GM18508 (cell line): ENCODE measurements at regions not wholly inside any gene's neighbourhood (a gene's known extent, or its start where the extent isn't known, plus 50 kb on each side); places are given as distances from the start of the nearest gene placed in this dataset.

Experiments
- ATAC-seq: cut with Tn5 transposase; IDR thresholded peaks from one replicate; pipeline ENCODE4 v1.9.1; 2021; ENCODE audit warnings: moderate number of reproducible peaks; ENCODE audit not compliant: insufficient read depth, unreplicated experiment

DNA sequence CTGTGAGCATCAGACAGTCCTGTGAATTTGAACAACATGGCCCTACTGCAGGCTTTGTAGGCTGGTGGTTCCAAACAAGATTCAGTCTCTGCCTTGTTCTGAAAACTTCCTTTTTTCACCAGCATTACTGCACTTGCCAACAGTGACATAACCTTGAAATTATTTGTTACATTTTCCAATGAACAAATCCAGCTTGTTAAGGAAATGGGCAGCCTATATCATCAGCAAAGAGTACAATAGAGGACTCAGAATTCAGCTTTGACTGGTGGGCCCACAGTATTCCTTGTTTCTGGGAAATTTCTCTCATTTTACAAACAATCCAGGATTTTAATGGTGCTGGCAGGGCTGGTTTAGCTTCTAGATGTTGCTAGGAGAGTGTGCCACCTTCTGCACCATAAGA lies 703.7 kb upstream of the FZD8 start:
- no peak for ATAC-seq

- ATAC-seq: no peak
These were observed 703.1 kb upstream of the FZD8 start for GRCh38 chr10:36345175-36345533.

GRCh38 chr10:36344240-36345174 lies 702.4 kb upstream of the FZD8 start:
- no peak for ATAC-seq

- no peak for ATAC-seq
These were observed 700.7 kb upstream of the FZD8 start for GRCh38 chr10:36342781-36343180.

- no peak for ATAC-seq
These were observed 699.4 kb upstream of the FZD8 start for GRCh38 chr10:36341471-36341870.

DNA sequence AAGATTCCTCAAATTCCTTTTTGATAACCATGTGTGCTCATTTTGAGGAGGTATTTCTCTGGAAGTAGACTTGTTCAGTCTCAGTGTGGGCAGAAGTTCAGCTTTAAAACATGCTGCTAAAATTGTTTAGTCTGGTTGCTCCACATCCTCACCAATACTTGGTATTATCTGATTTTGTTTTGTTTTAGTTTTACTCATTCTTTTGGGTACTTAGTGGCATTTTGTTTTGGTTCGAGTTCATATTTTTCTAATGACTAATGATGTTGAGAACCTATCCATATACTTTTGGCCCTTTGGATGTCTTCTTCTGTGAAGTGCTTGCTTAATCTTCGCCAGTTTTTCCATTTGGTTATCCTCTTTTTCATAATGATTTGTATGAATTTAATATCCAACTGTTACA lies 694.2 kb upstream of the FZD8 start:
- ATAC-seq: no peak

GRCh38 chr10:36333446-36333845 lies 691.4 kb upstream of the FZD8 start:
- no peak for ATAC-seq

DNA sequence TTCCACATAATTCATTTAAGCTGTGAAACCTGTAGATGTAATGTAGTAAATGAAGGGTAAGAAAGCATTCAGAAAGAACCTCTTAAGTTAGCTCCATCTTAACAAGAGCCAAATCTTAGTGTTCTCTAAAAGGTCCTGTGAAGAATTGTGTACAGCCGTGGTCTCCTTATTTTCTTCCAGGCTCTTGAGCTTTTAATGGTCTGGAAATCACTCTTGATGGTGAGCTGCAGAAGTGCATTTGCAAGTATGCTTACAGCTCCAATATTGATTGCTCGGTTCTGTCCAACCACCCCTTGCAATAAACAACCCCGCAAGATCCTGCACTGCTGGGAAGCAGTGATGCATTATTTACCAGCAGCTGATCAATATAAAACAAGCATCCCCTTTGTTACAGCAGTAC lies 690.8 kb upstream of the FZD8 start:
- ATAC-seq: no peak

- ATAC-seq: no peak
These were observed 689.0 kb upstream of the FZD8 start for GRCh38 chr10:36331121-36331520.

DNA sequence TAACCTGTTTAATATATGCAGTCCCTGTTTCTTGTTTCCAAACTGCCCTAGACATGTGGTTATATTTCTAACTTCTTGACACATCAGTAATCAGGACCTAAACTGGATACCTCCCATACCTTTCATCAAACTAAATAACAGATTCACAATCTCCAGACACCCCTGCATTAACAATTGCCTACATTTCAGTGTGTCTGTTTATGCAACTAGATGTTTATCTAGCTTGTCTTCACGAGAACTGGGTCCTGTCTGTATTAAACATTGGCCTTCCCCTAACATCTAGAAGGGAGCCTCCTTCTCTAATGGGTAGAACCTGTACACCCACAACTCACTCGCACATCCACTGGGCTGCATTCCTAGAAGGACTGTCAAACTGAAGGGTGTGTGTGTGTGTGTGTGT lies 683.7 kb upstream of the FZD8 start:
- ATAC-seq: no peak

GRCh38 chr10:36324831-36325230 lies 682.7 kb upstream of the FZD8 start:
- no peak for ATAC-seq

DNA sequence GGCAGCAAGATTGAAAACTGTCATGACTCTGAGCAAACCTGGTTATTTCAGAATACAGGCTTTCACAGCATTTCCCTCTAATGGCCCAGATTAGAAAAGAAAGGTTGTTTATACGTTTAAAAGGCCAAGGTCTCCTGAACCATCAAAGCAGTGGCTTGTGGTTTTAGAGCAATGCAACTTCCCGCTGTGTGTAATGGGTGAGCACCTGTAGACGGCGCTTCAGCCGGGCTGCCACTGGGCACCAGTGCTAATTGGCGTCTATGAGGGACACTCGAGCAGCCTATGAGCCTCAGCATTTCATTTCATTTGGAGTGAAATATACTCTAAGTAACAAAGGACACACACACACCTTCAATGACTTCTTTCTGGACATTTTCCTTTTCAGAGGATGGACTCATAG lies 671.0 kb upstream of the FZD8 start:
- no peak for ATAC-seq

DNA sequence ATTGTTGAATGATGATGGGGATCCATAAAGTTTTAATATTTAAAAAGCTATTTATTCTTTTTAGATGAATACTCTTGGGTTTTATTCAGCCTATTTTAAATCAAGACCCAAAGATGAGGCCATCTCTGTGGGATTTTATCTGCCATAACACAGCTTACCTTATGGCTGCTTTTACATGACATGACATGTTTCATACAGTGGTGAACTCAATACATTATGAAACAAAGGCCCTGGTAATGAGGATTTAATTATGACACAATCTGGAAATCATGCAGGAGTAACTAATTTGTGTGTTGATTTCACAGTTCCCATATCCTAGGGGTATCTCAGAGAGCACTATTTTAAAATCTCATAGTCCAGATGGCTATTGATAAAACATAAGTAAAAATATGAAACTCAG lies 661.8 kb upstream of the FZD8 start:
- no peak for ATAC-seq

DNA sequence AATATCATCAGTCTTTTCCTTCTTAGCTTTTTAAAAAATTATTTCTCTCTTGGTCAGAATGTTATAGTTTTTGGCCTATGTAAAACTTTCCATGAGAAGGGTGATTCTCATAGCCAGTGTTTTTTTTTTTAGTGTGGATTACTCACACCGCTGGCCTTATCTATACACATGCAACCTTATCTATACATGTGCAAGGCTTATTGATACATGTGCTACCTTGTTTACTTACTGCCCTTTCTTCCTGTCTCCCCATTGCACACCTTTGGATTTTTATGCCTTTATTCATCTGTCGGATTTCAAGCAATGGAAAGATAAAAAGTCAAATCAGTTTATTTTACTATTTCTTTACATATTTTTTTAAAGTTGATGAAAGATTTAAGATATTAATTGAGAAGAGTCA lies 660.0 kb upstream of the FZD8 start:
- ATAC-seq: no peak

DNA sequence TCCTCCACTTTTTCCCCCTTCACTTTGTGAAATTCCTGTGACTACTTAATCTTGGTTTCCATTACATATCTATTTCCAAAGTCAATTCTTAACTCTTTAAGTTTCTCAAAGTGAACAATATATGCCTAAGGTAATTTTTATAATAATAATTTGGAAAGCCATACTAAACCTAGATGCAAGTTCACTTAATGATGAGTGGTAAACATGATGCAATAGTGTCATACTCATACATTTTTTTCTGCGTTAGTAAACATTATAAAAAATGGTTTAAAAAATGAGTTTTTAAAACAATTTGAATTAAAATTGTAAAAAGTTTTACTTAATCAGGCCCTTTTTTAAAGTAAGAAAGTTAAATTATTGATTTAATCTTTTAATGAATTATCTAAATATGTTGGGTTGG lies 659.4 kb upstream of the FZD8 start:
- no peak for ATAC-seq

DNA sequence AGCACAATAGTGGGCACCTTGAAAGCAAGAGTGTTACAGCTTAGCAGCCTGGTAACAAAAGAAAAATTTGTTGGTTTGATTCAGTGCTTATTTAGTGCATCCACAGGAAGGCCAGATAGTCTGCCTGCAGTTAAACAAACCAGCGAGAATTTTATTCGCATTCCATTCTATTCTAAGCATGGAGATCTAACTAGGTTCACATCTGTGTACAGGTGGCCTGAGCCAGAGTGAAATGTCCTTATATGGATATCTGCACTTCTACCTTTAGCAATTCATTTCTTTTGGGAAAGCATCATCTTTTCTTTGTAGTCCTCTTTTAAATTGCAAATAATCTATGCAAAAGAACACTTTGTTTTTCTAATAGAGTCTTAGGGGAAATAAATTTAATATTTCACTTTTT lies 659.0 kb upstream of the FZD8 start:
- no peak for ATAC-seq

GRCh38 chr10:36283827-36284226 lies 641.7 kb upstream of the FZD8 start:
- no peak for ATAC-seq

DNA sequence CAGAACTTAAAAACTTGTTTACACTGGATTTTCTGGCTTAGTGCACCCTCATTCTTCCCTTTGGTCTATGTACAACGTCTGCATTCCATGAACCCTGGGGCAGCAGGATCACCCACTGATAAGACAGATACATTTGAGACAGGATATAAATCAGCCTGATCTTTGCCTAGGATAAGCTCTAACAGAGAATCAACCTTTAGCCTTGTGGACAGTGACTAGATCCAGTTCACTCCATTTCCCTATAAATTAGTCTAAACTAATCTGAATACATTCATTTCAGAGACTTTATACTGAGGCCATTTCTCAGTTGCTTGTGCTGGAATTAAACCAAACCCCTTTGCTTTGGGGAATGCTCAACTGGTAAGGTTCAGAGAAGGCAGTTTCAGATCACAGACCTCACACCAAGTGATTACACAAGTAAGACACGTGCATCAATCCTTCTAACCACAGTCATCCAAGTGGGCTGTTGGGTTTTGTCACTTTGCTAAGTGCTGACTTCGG lies 639.8 kb upstream of the FZD8 start:
- no peak for ATAC-seq

DNA sequence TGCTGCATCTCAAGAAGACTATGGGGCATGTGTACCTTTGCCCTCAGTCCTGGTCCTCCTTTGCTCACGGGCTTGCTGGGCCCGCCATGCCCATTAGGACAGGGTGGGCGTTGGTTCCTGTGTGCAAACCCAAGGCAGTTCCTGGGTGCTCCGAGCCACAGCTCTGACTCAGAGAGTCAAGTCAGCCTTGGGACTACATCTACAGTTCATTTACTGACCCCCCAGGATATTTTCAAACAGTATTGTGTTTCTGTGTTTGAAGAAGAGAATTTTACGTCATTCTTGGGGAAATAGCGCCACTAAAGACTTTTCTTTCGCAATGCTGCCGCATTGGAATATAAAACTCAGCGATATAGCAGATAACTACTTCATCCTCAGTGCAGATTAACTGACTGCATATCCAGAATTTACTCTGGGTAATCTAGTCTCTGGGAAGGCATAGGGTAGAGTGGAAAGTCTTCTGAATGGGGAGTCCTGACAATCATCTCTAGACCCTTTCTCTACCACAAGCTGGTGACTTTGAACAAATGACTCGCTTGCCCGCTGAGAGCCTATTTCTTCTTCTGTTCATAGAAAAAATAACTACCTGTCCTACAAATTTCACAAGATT lies 638.9 kb upstream of the FZD8 start:
- no peak for ATAC-seq

DNA sequence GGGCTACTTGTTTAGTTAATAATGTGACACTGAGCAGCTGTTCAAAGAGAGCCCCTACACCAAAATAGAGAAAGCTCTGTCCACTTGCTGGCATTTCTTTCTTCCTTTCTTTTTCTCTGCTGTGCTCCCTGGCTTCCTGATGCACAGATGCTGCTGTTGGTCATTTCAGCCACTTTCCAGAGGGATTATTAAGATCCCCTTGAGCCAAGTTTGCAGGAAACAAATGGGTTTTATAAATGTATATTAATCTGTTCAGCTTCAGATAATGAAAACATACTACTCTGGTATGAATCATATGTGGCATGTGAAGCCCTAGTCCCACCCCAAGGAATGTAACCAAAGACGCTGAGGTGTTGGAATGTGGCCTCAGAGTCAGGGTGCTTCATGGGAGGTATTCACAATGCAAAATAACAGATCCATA lies 638.2 kb upstream of the FZD8 start:
- ATAC-seq: no peak

DNA sequence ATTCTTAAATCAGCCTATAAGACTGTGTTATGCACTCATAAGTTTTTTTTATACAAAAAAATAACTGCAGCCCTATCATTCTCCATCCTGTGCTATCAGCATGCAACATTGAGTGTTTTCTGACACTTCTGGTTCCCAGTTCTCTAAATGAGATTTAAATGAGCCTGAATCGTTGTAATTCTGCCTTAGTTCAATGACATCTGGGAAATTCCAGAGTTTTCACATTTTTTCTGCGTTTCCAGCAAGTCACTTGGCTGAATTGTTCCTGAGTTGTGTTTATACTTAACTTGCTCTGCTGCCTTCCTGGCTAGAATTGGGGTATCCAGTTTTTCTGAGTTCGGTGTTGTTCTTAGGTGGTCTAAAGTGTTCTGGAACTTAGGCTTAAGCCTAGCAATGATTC lies 636.1 kb upstream of the FZD8 start:
- ATAC-seq: no peak

GRCh38 chr10:36277459-36277858 lies 635.4 kb upstream of the FZD8 start:
- no peak for ATAC-seq
